HepG2 (cell line): ENCODE measurements at regions not wholly inside any gene's neighbourhood (a gene's known extent, or its start where the extent isn't known, plus 50 kb on each side); places are given as distances from the start of the nearest gene placed in this dataset.

Experiments used
- ATAC-seq: fragments of 200-7000 bp; cut with Tn5 transposase; 3 replicates; pipeline ENCODE4 v1.9.1; 2020; ENCODE audit warnings: mild to moderate bottlenecking, moderate library complexity
- BruUV-seq: library from RNA; stranded (reverse); fragments of 400-500 nt; replicated peaks from 2 replicates; lab custom pipeline; 2021; lab: Mats Ljungman, UMichigan
- CTCF ChIA-PET: fragments of 300-600 bp; formaldehyde crosslinking; extraction: SDS; loops from one replicate; lab custom pipeline; 2021; ENCODE audit warnings: low total read pairs, inconsistent platforms, low intra/inter-chr PET ratio; lab: Yijun Ruan, JAX
- POLR2A ChIA-PET: fragments of 350-600 bp; sonication (Branson Sonifier 250); formaldehyde crosslinking; loops from one replicate; lab custom pipeline; 2020; ENCODE audit warnings: antibody characterized with exemption, inconsistent platforms; lab: Yijun Ruan, JAX
- DNase-seq: peaks from one replicate; pipeline ENCODE4 v3.0.0-alpha.2; 2015; ENCODE audit warnings: low spot score
- FAIRE-seq: peaks from 3 replicates; lab custom pipeline; 2011; peaks lifted over from hg19 to GRCh38; lab: Jason Lieb, UNC
- H2AFZ ChIP-seq: one replicate; pipeline ENCODE4 v1.6.1; 2011; ENCODE audit warnings: low read length, inconsistent platforms
- H3K27ac ChIP-seq: fragments of 300-600 bp; 3 replicates; pipeline ENCODE4 v1.8.0; 2011; ENCODE audit warnings: mixed run types, mild to moderate bottlenecking, mixed read lengths, low read length, inconsistent platforms; ENCODE audit not compliant: insufficient read depth; ENCODE audit errors: extremely low read length
- H3K27me3 ChIP-seq, 2 experiments: fragments of 200-600 bp in 1 of 2; 2 replicates in 1 of 2; 3 replicates in 1 of 2; pipeline versions ENCODE4 v1.6.0 to v1.8.0; 2011; ENCODE audit warnings: low read length in 2 of 2, mild to moderate bottlenecking in 2 of 2, moderate library complexity in 2 of 2, inconsistent platforms in 1 of 2; ENCODE audit not compliant: insufficient read depth in 2 of 2, control insufficient read depth in 1 of 2
- H3K36me3 ChIP-seq, 2 experiments: fragments of 200-600 bp in 1 of 2; replicated peaks in 1 of 2; 2 replicates in 1 of 2; 3 replicates in 1 of 2; pipeline versions ENCODE4 v1.5.1 to v1.8.0; 2011; ENCODE audit warnings: low read length in 2 of 2, inconsistent platforms in 1 of 2; ENCODE audit not compliant: insufficient read depth in 2 of 2, control insufficient read depth in 1 of 2
- H3K4me1 ChIP-seq: 2 replicates; pipeline ENCODE4 v1.5.1; 2012; ENCODE audit warnings: low read length, inconsistent platforms; ENCODE audit not compliant: insufficient read depth
- H3K4me2 ChIP-seq: 2 replicates; pipeline ENCODE4 v1.6.0; 2011; ENCODE audit warnings: low read depth, low read length, inconsistent platforms
- H3K4me3 ChIP-seq, 3 experiments: fragments of 200-600 bp in 1 of 3; sonication (generic), shearing (Covaris generic) in 1 of 3; replicated peaks in 1 of 3; 2 replicates each; pipeline ENCODE4 v1.5.1; 2011 to 2016; ENCODE audit warnings: low read length in 3 of 3, inconsistent platforms in 2 of 3, low read depth in 2 of 3, mild to moderate bottlenecking in 2 of 3, control low read depth in 1 of 3, mixed read lengths in 1 of 3; ENCODE audit not compliant: insufficient read depth in 1 of 3
- H3K79me2 ChIP-seq: one replicate; pipeline ENCODE4 v1.6.1; 2011; ENCODE audit warnings: low read length, inconsistent platforms; ENCODE audit not compliant: insufficient read depth
- H3K9ac ChIP-seq: 2 replicates; pipeline ENCODE4 v1.6.0; 2011; ENCODE audit warnings: mild to moderate bottlenecking, low read depth, low read length, inconsistent platforms; ENCODE audit not compliant: insufficient read depth
- H3K9me3 ChIP-seq: 2 replicates; pipeline ENCODE4 v1.5.1; 2012; ENCODE audit warnings: mild to moderate bottlenecking, low read length
- H4K20me1 ChIP-seq: 2 replicates; pipeline ENCODE4 v1.6.0; 2011; ENCODE audit warnings: inconsistent platforms, mild to moderate bottlenecking, low read length, moderate library complexity; ENCODE audit not compliant: insufficient read depth
- ATM ChIP-seq: fragments of 450-650 bp; IDR thresholded peaks from 2 replicates; pipeline ENCODE4 v1.7.1; 2017; ENCODE audit warnings: mild to moderate bottlenecking, borderline replicate concordance
- ERF ChIP-seq: IDR thresholded peaks from 2 replicates; pipeline ENCODE4 v1.6.1; 2018; ENCODE audit warnings: missing biosample characterization, missing genetic modification reagents
- FOXK2 ChIP-seq: fragments of 450-650 bp; IDR thresholded peaks from 2 replicates; pipeline ENCODE4 v1.6.1; 2016
- HOXA3 ChIP-seq: sonication (generic); formaldehyde crosslinking; IDR thresholded peaks from 2 replicates; pipeline ENCODE4 v1.5.0; 2020; ENCODE audit warnings: missing genetic modification reagents
- KDM2A ChIP-seq: sonication (generic); formaldehyde crosslinking; IDR thresholded peaks from 2 replicates; pipeline ENCODE4 v1.4.0; 2020; ENCODE audit warnings: low read depth, missing genetic modification reagents, borderline replicate concordance
- MIER3 ChIP-seq: IDR thresholded peaks from 2 replicates; pipeline ENCODE4 v1.6.1; 2016; ENCODE audit warnings: missing compliant biosample characterization, borderline replicate concordance
- PHF20 ChIP-seq: sonication (generic); formaldehyde crosslinking; IDR thresholded peaks from 2 replicates; pipeline ENCODE4 v1.5.0; 2020; ENCODE audit warnings: mild to moderate bottlenecking, missing genetic modification reagents
- POGZ ChIP-seq: sonication (generic); formaldehyde crosslinking; IDR thresholded peaks from 2 replicates; pipeline ENCODE4 v1.4.0; 2020; ENCODE audit warnings: mild to moderate bottlenecking, missing genetic modification reagents
- POLR2AphosphoS5 ChIP-seq: IDR thresholded peaks from 2 replicates; pipeline ENCODE4 v1.6.1; 2012; ENCODE audit warnings: low read depth, low read length
- SP1 ChIP-seq, 2 experiments: fragments of 450-650 bp in 1 of 2; sonication (generic) in 1 of 2; formaldehyde crosslinking in 1 of 2; IDR thresholded peaks; 2 replicates each; pipeline versions ENCODE4 v1.4.0 to v1.6.1; 2016 to 2020; ENCODE audit warnings: missing genetic modification reagents in 1 of 2
- ZNF530 ChIP-seq: sonication (generic); formaldehyde crosslinking; IDR thresholded peaks from 2 replicates; pipeline ENCODE4 v1.5.0; 2020; ENCODE audit warnings: low read depth, mild to moderate bottlenecking, missing genetic modification reagents
- WGBS: methylation state at CpG from one replicate; pipeline ENCODE4 v1.1.6; 2017; ENCODE audit warnings: low lambda C conversion rate; 5-methylcytosine and 5-hydroxymethylcytosine counted together
- in situ Hi-C: cut with HindIII; loops from 2 replicates; pipeline ENCODE4 v1.10.0; 2017; ENCODE audit warnings: low pct_unique_long_range_greater_than_20kb; ENCODE audit not compliant: extremely low pct_ligation_motif_present
- intact Hi-C: fragments of 100-400 bp; cut with micrococcal nuclease; formaldehyde crosslinking; loops from one replicate; pipeline ENCODE4 v1.10.0; 2022; ENCODE audit not compliant: unreplicated experiment
- TF ChIP-seq, protein P1 (sequence below): sonication (generic); formaldehyde crosslinking; IDR thresholded peaks from 2 replicates; pipeline ENCODE4 v1.4.0; 2020; ENCODE audit warnings: mild to moderate bottlenecking, missing genetic modification reagents

- CTCF ChIA-PET = no interaction called here
- Histone ChIP-seq H3K9ac (no peak overlapping the region), H3K79me2 (no peaks in the 10 kb centered on the region), H2AFZ (no peak overlapping the region), H3K9me3 (peaks cover 6% of the 10 kb centered on the region), H3K4me3 (no peak overlapping the region), H3K27me3 (no peaks in the 10 kb centered on the region), H3K36me3 (no peaks in the 10 kb centered on the region), H3K4me2 (no peak overlapping the region), H3K4me1 (no peaks in the 10 kb centered on the region), H4K20me1 (no peaks in the 10 kb centered on the region), H3K27ac (no peak overlapping the region)
- in situ Hi-C loops (no loop called here), intact Hi-C loops (no loop called here)
- FAIRE-seq (no peak), ATAC-seq (no peak), DNase-seq (no peak)
- no TSS peak for BruUV-seq
- TF ChIP-seq, protein P1, sequence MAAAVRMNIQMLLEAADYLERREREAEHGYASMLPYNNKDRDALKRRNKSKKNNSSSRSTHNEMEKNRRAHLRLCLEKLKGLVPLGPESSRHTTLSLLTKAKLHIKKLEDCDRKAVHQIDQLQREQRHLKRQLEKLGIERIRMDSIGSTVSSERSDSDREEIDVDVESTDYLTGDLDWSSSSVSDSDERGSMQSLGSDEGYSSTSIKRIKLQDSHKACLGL (CRISPR knock-in tag) = no peak
- no peak for TF ChIP-seq ERF (CRISPR knock-in tag)
- TF ChIP-seq KDM2A (CRISPR knock-in tag) = no peak
- TF ChIP-seq POGZ (CRISPR knock-in tag) = no peak
- TF ChIP-seq SP1 (IDR thresholded peaks at IDR 0.05) = no peak
- no peak for TF ChIP-seq SP1 (CRISPR knock-in tag; IDR thresholded peaks at IDR 0.05)
- no peak for TF ChIP-seq PHF20 (CRISPR knock-in tag)
- no peak for TF ChIP-seq ZNF530
- no peak for TF ChIP-seq MIER3 (CRISPR knock-in tag)
- no peak for TF ChIP-seq HOXA3 (CRISPR knock-in tag)
- no peak for TF ChIP-seq FOXK2
- no peak for TF ChIP-seq POLR2AphosphoS5
- no peak for TF ChIP-seq ATM
- POLR2A ChIA-PET = no interaction called here
- 40% methylated on average over 11 of the region's 11 CpGs for WGBS
Observed at GRCh38 chr13:105982219-105982930, 553.1 kb downstream of the EFNB2 start.
